Trophoblast cell (in vitro differentiated cells and primary cell): ENCODE measurements at regions not wholly inside any gene's neighbourhood (a gene's known extent, or its start where the extent isn't known, plus 50 kb on each side); places are given as distances from the start of the nearest gene placed in this dataset.

Experiments used
- DNase-seq, 2 donors: peaks; one replicate each; pipeline ENCODE4 v3.0.0-alpha.2; 2016
- H2AFZ ChIP-seq: 2 replicates; pipeline ENCODE4 v1.6.1; 2013; ENCODE audit warnings: low read length, moderate library complexity, mild to moderate bottlenecking; ENCODE audit not compliant: insufficient read depth, poor library complexity
- H2AK5ac ChIP-seq: 2 replicates; pipeline ENCODE4 v1.6.1; 2013; ENCODE audit warnings: mild to moderate bottlenecking, low read length
- H2BK120ac ChIP-seq: 2 replicates; pipeline ENCODE4 v1.6.1; 2013; ENCODE audit warnings: low read length, mild to moderate bottlenecking, moderate library complexity; ENCODE audit not compliant: insufficient read depth, poor library complexity
- H2BK12ac ChIP-seq: 2 replicates; pipeline ENCODE4 v1.6.1; 2013; ENCODE audit warnings: mild to moderate bottlenecking, low read length, moderate library complexity
- H2BK5ac ChIP-seq: 2 replicates; pipeline ENCODE4 v1.6.1; 2013; ENCODE audit warnings: low read length, low read depth, moderate library complexity, mild to moderate bottlenecking; ENCODE audit not compliant: poor library complexity
- H3K14ac ChIP-seq: 2 replicates; pipeline ENCODE4 v1.6.1; 2013; ENCODE audit warnings: mild to moderate bottlenecking, low read length
- H3K18ac ChIP-seq: 2 replicates; pipeline ENCODE4 v1.6.1; 2013; ENCODE audit warnings: mild to moderate bottlenecking, low read length
- H3K23ac ChIP-seq: 2 replicates; pipeline ENCODE4 v1.6.1; 2013; ENCODE audit warnings: low read length
- H3K27ac ChIP-seq: 2 replicates; pipeline ENCODE4 v1.5.1; 2013; ENCODE audit warnings: low read depth, mild to moderate bottlenecking, inconsistent platforms, low read length, moderate library complexity
- H3K27me3 ChIP-seq: 2 replicates; pipeline ENCODE4 v1.6.1; 2013; ENCODE audit warnings: inconsistent platforms, mild to moderate bottlenecking, low read length, moderate library complexity; ENCODE audit not compliant: insufficient read depth
- H3K36me3 ChIP-seq, 2 experiments: 1 replicate in 1 of 2; 2 replicates in 1 of 2; pipeline ENCODE4 v1.6.1; 2013; ENCODE audit warnings: low read length in 2 of 2, mild to moderate bottlenecking in 2 of 2, moderate library complexity in 1 of 2; ENCODE audit not compliant: insufficient read depth in 2 of 2, control insufficient read depth in 1 of 2
- H3K4ac ChIP-seq: 2 replicates; pipeline ENCODE4 v1.6.1; 2013; ENCODE audit warnings: low read depth, mild to moderate bottlenecking, low read length, moderate library complexity
- H3K4me1 ChIP-seq, 2 experiments: 1 replicate in 1 of 2; 2 replicates in 1 of 2; pipeline ENCODE4 v1.6.1; 2013; ENCODE audit warnings: low read length in 2 of 2, mild to moderate bottlenecking in 2 of 2, moderate library complexity in 1 of 2; ENCODE audit not compliant: insufficient read depth in 2 of 2, control insufficient read depth in 1 of 2
- H3K4me2 ChIP-seq: 2 replicates; pipeline ENCODE4 v1.6.1; 2013; ENCODE audit warnings: inconsistent platforms, mild to moderate bottlenecking, low read length, moderate library complexity
- H3K4me3 ChIP-seq: 2 replicates; pipeline ENCODE4 v1.5.1; 2013; ENCODE audit warnings: mild to moderate bottlenecking, low read depth, low read length, inconsistent platforms
- H3K79me1 ChIP-seq: one replicate; pipeline ENCODE4 v1.6.1; 2013; ENCODE audit warnings: low read length
- H3K79me2 ChIP-seq: 2 replicates; pipeline ENCODE4 v1.6.1; 2013; ENCODE audit warnings: low read length, mild to moderate bottlenecking; ENCODE audit not compliant: control insufficient read depth, insufficient read depth, poor library complexity
- H3K9ac ChIP-seq: 2 replicates; pipeline ENCODE4 v1.6.1; 2013; ENCODE audit warnings: mild to moderate bottlenecking, low read length
- H3K9me3 ChIP-seq: 2 replicates; pipeline ENCODE4 v1.6.1; 2013; ENCODE audit warnings: low read depth, mild to moderate bottlenecking, control low read depth, inconsistent platforms, low read length; ENCODE audit not compliant: insufficient read depth
- H4K12ac ChIP-seq: 2 replicates; pipeline ENCODE4 v1.6.1; 2013; ENCODE audit warnings: low read depth, mild to moderate bottlenecking, low read length, moderate library complexity
- H4K8ac ChIP-seq: 2 replicates; pipeline ENCODE4 v1.6.1; 2013; ENCODE audit warnings: low read depth, mild to moderate bottlenecking, low read length, moderate library complexity
- H4K91ac ChIP-seq: one replicate; pipeline ENCODE4 v1.6.1; 2013; ENCODE audit warnings: low read depth, mild to moderate bottlenecking, low read length, moderate library complexity
- WGBS: extraction: QIAGEN DNeasy Blood & Tissue Kit; methylation state at CpG from one replicate; pipeline ENCODE4 v1.1.7; 2013; ENCODE audit warnings: missing lambda C conversion rate; ENCODE audit not compliant: insufficient read length, insufficient coverage; ENCODE audit errors: extremely low coverage; 5-methylcytosine and 5-hydroxymethylcytosine counted together

DNA sequence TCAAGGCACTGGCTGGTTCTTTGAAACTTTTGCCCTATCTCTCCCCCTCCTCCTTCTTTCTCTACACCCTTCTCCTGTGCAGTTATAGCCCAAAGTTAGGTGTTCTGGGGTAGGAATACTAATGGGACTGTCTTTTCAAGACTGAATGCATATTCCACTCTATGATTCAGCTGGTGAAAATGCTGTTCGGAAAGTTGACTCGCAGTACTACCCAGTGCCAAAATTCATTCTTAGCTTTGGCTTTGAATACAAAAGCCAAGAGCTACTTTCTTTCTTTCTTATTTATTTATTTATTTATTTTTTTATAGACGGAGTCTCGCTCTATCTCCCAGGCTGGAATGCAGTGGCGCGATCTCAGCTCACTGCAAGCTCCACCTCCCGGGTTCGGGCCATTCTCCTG is 249.2 kb downstream of the ETNK1 start:
- WGBS, result no CpG with 5 or more reads among the region's 8 CpGs
- no peak overlapping the region for H4K91ac ChIP-seq
- no peak overlapping the region for H3K4me3 ChIP-seq
- no peaks in the 10 kb centered on the region for H3K36me3 ChIP-seq
- H3K14ac ChIP-seq, result no peak overlapping the region
- no peak overlapping the region for H4K12ac ChIP-seq
- no peak overlapping the region for H3K4ac ChIP-seq
- H2AFZ ChIP-seq, result no peak overlapping the region
- no peak overlapping the region for H2BK5ac ChIP-seq
- no peak overlapping the region for H4K8ac ChIP-seq
- H3K27me3 ChIP-seq, result no peaks in the 10 kb centered on the region
- H3K79me2 ChIP-seq, result no peaks in the 10 kb centered on the region
- no peaks in the 10 kb centered on the region for H3K9me3 ChIP-seq
- no peak overlapping the region for H2AK5ac ChIP-seq
- H3K9ac ChIP-seq, result no peak overlapping the region
- H2BK120ac ChIP-seq, result no peak overlapping the region
- no peak overlapping the region for H3K27ac ChIP-seq
- no peaks in the 10 kb centered on the region for H3K79me1 ChIP-seq
- no peak overlapping the region for H3K18ac ChIP-seq
- no peak overlapping the region for H3K23ac ChIP-seq
- no peak overlapping the region for H2BK12ac ChIP-seq
- H3K4me1 ChIP-seq, result no peaks in the 10 kb centered on the region
- peak in 1 of 2 donors; percentile 12 for DNase-seq
- no peak overlapping the region for H3K4me2 ChIP-seq

DNA sequence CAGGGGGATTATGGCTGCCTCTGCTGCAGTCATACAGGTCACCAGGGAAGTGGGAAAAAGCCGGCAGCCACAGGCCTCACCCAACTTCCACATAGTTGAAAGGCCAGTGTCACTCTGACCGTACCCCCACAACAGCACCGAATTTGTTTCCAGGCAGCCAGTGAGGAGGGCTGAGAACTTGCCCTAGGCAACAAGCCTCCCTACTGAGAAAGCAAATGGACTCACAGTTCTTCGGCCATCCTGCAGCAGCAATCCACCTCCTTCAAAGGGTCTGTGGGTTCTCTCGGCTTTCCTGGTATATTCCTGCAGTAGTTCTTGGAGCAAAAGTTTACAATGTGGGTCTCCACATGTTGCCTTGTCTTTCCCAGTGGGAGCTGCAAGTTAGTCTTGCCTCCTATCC is 251.3 kb downstream of the ETNK1 start:
- H2BK120ac ChIP-seq, result no peak overlapping the region
- no peak overlapping the region for H2AK5ac ChIP-seq
- no peak overlapping the region for H3K4me2 ChIP-seq
- no peaks in the 10 kb centered on the region for H3K36me3 ChIP-seq
- H3K18ac ChIP-seq, result no peak overlapping the region
- H3K23ac ChIP-seq, result no peak overlapping the region
- no peak overlapping the region for H3K14ac ChIP-seq
- H3K4me3 ChIP-seq, result no peak overlapping the region
- DNase-seq, result no peak
- H3K4ac ChIP-seq, result no peak overlapping the region
- H4K8ac ChIP-seq, result no peak overlapping the region
- H2BK12ac ChIP-seq, result no peak overlapping the region
- WGBS, result no CpG with 5 or more reads among the region's 5 CpGs
- H4K91ac ChIP-seq, result no peak overlapping the region
- no peaks in the 10 kb centered on the region for H3K27me3 ChIP-seq
- no peaks in the 10 kb centered on the region for H3K79me2 ChIP-seq
- no peak overlapping the region for H3K9ac ChIP-seq
- no peak overlapping the region for H2AFZ ChIP-seq
- no peaks in the 10 kb centered on the region for H3K9me3 ChIP-seq
- no peak overlapping the region for H2BK5ac ChIP-seq
- H3K79me1 ChIP-seq, result no peaks in the 10 kb centered on the region
- H3K27ac ChIP-seq, result no peak overlapping the region
- peaks cover 0 to 2% of the 10 kb centered on the region in 2 experiments for H3K4me1 ChIP-seq
- no peak overlapping the region for H4K12ac ChIP-seq

DNA sequence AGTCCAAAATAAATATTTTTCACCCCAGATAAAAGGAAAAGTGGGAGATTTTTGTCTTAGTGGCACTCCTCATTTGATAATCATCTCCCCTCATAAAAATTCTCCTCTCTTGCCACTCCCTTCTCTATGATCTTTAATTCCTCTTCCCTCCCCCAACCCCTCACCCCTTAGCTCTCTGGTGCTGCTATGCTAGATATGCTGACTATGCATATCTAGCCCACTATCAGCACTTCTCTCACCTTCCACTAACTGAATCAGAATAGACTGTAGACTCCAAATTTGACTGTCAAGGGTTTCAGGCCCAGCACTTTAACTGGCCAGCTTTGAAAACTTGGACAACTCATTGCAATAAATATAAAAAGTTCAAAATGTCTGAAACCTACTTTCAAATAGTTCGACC is 254.2 kb downstream of the ETNK1 start:
- H2BK5ac ChIP-seq, result no peak overlapping the region
- no peaks in the 10 kb centered on the region for H3K27me3 ChIP-seq
- no peak overlapping the region for H2AFZ ChIP-seq
- no peaks in the 10 kb centered on the region for H3K79me2 ChIP-seq
- no peak overlapping the region for H3K18ac ChIP-seq
- H3K4ac ChIP-seq, result no peak overlapping the region
- no peak for DNase-seq
- H3K27ac ChIP-seq, result no peak overlapping the region
- H3K79me1 ChIP-seq, result no peaks in the 10 kb centered on the region
- WGBS, result no CpG with 5 or more reads among the region's 1 CpG
- peaks cover 0 to 2% of the 10 kb centered on the region in 2 experiments for H3K4me1 ChIP-seq
- no peak overlapping the region for H2BK12ac ChIP-seq
- H4K12ac ChIP-seq, result no peak overlapping the region
- H3K36me3 ChIP-seq, result no peaks in the 10 kb centered on the region
- H2BK120ac ChIP-seq, result no peak overlapping the region
- H2AK5ac ChIP-seq, result no peak overlapping the region
- H3K4me3 ChIP-seq, result no peak overlapping the region
- no peak overlapping the region for H3K14ac ChIP-seq
- no peak overlapping the region for H4K91ac ChIP-seq
- H3K4me2 ChIP-seq, result no peak overlapping the region
- no peaks in the 10 kb centered on the region for H3K9me3 ChIP-seq
- no peak overlapping the region for H3K9ac ChIP-seq
- no peak overlapping the region for H3K23ac ChIP-seq
- H4K8ac ChIP-seq, result no peak overlapping the region

DNA sequence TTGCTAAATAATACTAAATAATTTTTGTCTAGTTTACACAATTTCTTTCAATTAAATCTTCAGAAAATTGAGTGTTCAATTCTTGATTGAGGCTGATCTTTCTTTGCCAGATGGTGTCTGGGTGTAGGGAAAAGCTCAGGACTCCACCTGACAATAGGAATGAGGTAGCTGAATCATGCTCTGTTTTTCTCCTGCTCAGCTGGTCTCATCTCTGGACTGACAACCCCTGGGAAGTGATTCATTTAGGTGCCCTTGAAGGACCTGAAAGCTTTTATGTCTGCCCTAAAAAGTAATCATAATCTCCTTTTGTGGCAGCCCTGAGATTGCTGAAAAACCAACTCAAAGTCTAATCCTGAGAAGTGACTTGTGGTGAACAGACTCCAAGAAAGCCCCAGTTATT is 255.4 kb downstream of the ETNK1 start:
- Histone ChIP-seq H3K9ac (no peak overlapping the region), H3K79me1 (no peaks in the 10 kb centered on the region)

More for the DNA sequence above, 255.4 kb downstream of the ETNK1 start:
- H3K9me3 ChIP-seq, result no peaks in the 10 kb centered on the region
- no peak overlapping the region for H3K4ac ChIP-seq
- H4K8ac ChIP-seq, result no peak overlapping the region
- H2BK5ac ChIP-seq, result no peak overlapping the region
- no peak overlapping the region for H2BK12ac ChIP-seq
- no peak overlapping the region for H2AK5ac ChIP-seq
- H3K4me3 ChIP-seq, result no peak overlapping the region
- H3K4me1 ChIP-seq, result peaks cover 0 to 2% of the 10 kb centered on the region in 2 experiments
- H3K18ac ChIP-seq, result no peak overlapping the region
- H3K27ac ChIP-seq, result no peak overlapping the region
- no peak overlapping the region for H2BK120ac ChIP-seq
- DNase-seq, result no peak
- no peak overlapping the region for H4K91ac ChIP-seq
- no peak overlapping the region for H3K14ac ChIP-seq
- H4K12ac ChIP-seq, result no peak overlapping the region
- no peak overlapping the region for H3K23ac ChIP-seq
- H3K36me3 ChIP-seq, result no peaks in the 10 kb centered on the region
- no peak overlapping the region for H2AFZ ChIP-seq
- H3K4me2 ChIP-seq, result no peak overlapping the region
- H3K79me2 ChIP-seq, result no peaks in the 10 kb centered on the region
- H3K27me3 ChIP-seq, result no peaks in the 10 kb centered on the region
